ENCODE measurements at regions not wholly inside any gene's neighbourhood (a gene's known extent, or its start where the extent isn't known, plus 50 kb on each side); places are given as distances from the start of the nearest gene placed in this dataset.
"Not testable (repeated sequence)": the region's sequence is repeated elsewhere in the genome, so short reads cannot be mapped to it uniquely, and the experiment has no call there.

- no peak for DNase-seq (ENCODE audit: low read depth, low spot score)
Observed at GRCh38 chr16:87047221-87048037, 269.8 kb downstream of the C16orf95 start.

- no peak for DNase-seq (ENCODE audit: low read depth, low spot score)
Observed at GRCh38 chr16:87048038-87048729, 269.0 kb downstream of the C16orf95 start.

- DNase-seq (ENCODE audit: low read depth, low spot score) = no peak
Observed at GRCh38 chr16:87048730-87049115, 268.5 kb downstream of the C16orf95 start.

- not testable (repeated sequence) for DNase-seq (ENCODE audit: low read depth, low spot score)
Observed at GRCh38 chr16:87049216-87049615, 268.0 kb downstream of the C16orf95 start.

- no peak for DNase-seq (ENCODE audit: low read depth, low spot score)
Observed at GRCh38 chr16:87050142-87050541, 267.1 kb downstream of the C16orf95 start.

GRCh38 chr16:87051526-87052320 lies 265.5 kb downstream of the C16orf95 start:
- no peak for DNase-seq (ENCODE audit: low read depth, low spot score)

- DNase-seq (ENCODE audit: low read depth, low spot score) = no peak
Observed at GRCh38 chr16:87052506-87052905, 264.7 kb downstream of the C16orf95 start.

- no peak for DNase-seq (ENCODE audit: low read depth, low spot score)
Observed at GRCh38 chr16:87053016-87053982, 263.9 kb downstream of the C16orf95 start.

GRCh38 chr16:87054154-87054553 lies 263.0 kb downstream of the C16orf95 start:
- no peak for DNase-seq (ENCODE audit: low read depth, low spot score)

GRCh38 chr16:87054856-87055255 lies 262.3 kb downstream of the C16orf95 start:
- DNase-seq (ENCODE audit: low read depth, low spot score) = no peak

- DNase-seq (ENCODE audit: low read depth, low spot score) = no peak
Observed at GRCh38 chr16:87056083-87056482, 261.1 kb downstream of the C16orf95 start.

- no peak for DNase-seq (ENCODE audit: low read depth, low spot score)
Observed at GRCh38 chr16:87056551-87056950, 260.6 kb downstream of the C16orf95 start.

- no peak for DNase-seq (ENCODE audit: low read depth, low spot score)
Observed at GRCh38 chr16:87057211-87057881, 259.8 kb downstream of the C16orf95 start.

GRCh38 chr16:87057951-87058560 lies 259.1 kb downstream of the C16orf95 start:
- DNase-seq (ENCODE audit: low read depth, low spot score) = no peak

- no peak for DNase-seq (ENCODE audit: low read depth, low spot score)
Observed at GRCh38 chr16:87058728-87059250, 258.4 kb downstream of the C16orf95 start.

GRCh38 chr16:87060034-87060986 lies 256.9 kb downstream of the C16orf95 start:
- DNase-seq (ENCODE audit: low read depth, low spot score) = no peak

GRCh38 chr16:87061243-87061920 lies 255.8 kb downstream of the C16orf95 start:
- no peak for DNase-seq (ENCODE audit: low read depth, low spot score)
